ENCODE measurements at regions not wholly inside any gene's neighbourhood (a gene's known extent, or its start where the extent isn't known, plus 50 kb on each side); places are given as distances from the start of the nearest gene placed in this dataset.

DNA sequence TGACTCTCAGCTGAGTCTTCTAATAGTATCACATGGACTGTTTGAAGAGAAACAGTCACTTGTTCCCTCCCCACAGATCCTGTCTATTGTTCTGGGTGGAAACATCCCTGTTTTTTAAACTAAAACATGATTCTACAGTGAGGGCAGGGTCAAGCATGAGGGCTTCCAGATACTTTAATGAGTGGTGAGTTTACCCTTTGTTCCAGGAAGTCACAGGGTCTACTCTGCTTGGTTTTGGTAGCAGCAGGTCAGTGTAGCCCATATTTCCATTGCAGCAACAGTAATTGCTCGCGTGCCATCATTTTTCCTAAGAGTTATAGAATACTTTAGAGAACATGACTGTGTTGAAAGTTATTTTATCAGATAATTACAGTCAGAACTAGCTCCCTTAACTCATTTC is 87.4 kb downstream of the ZNF732 start:
- 96 to 100% methylated on average over 2 of the region's 2 CpGs for WGBS, 2 donors

DNA sequence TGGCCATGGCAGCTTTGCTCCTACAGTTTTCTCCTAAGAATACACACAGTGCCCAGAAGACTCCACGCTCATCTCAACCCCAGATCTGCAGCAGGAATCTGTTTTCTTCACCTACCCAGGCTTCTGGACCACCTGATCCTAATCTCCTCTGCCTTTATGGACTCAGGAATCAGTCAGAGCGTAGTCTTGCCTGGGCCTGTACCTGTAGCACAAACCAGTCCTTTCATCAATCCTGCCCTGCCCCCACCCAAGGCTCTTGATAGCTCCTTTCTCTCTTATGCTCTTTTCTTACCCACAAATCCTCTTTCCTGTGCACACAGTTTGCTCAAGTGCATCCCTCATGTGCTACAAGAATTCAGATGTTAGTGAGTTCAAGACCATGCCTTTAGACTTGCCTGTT is 89.7 kb downstream of the ZNF718 start:
- TF ChIP-seq POLR2A (IDR thresholded peaks at IDR 0.05) (no peak), CTCF (IDR thresholded peaks at IDR 0.05) (no peak), EP300 (IDR thresholded peaks at IDR 0.05) (no peak)
- peaks cover 0 to 60% (median under 1%) of the 10 kb centered on the region in 4 donors for H3K9me3 ChIP-seq
- no peak for DNase-seq (ENCODE audit: low spot score in 2 of 2)
- H3K4me1 ChIP-seq = peaks cover 0 to 5% (median 0%) of the 10 kb centered on the region in 4 donors
- H3K27me3 ChIP-seq = no peaks in the 10 kb centered on the region
- WGBS, 2 donors = 90 to 94% methylated on average over 2 of the region's 2 CpGs
- H3K4me3 ChIP-seq = no peak overlapping the region
- peaks cover 0 to 51% (median 0%) of the 10 kb centered on the region in 3 donors for H3K36me3 ChIP-seq
- H3K27ac ChIP-seq = no peak overlapping the region

More for the DNA sequence above, 87.4 kb downstream of the ZNF732 start:
- no peaks in the 10 kb centered on the region for H3K4me1 ChIP-seq
- no peak for DNase-seq (ENCODE audit: low spot score in 2 of 2)
- no peaks in the 10 kb centered on the region for H3K27me3 ChIP-seq
- TF ChIP-seq EP300 (IDR thresholded peaks at IDR 0.05) (no peak), CTCF (IDR thresholded peaks at IDR 0.05) (no peak), POLR2A (IDR thresholded peaks at IDR 0.05) (no peak)
- H3K9me3 ChIP-seq = peaks cover 0 to 46% (median 2%) of the 10 kb centered on the region in 4 donors
- peaks cover 0 to 56% (median 0%) of the 10 kb centered on the region in 3 donors for H3K36me3 ChIP-seq
- no peak overlapping the region for H3K27ac ChIP-seq
- no peak overlapping the region for H3K4me3 ChIP-seq

Data from tibial nerve (tissue), 4 donors.